K562 (cell line): ENCODE measurements at regions not wholly inside any gene's neighbourhood (a gene's known extent, or its start where the extent isn't known, plus 50 kb on each side); places are given as distances from the start of the nearest gene placed in this dataset.

Experiments
- BRF1 ChIP-seq: IDR thresholded peaks from 3 replicates; pipeline ENCODE4 v1.6.1; 2011; ENCODE audit warnings: borderline replicate concordance, mild to moderate bottlenecking; ENCODE audit not compliant: insufficient read length; ENCODE audit errors: extremely low read depth
- CBFA2T3 ChIP-seq: fragments of 450-650 bp; IDR thresholded peaks from 2 replicates; pipeline ENCODE4 v1.6.1; 2017
- CREBBP ChIP-seq: IDR thresholded peaks from one replicate; pipeline ENCODE4 v1.6.1; 2012; ENCODE audit warnings: low read depth, mild to moderate bottlenecking, control low read depth, inconsistent platforms, low read length
- CTBP1 ChIP-seq: fragments of 450-650 bp; IDR thresholded peaks from 2 replicates; pipeline ENCODE4 v1.6.1; 2016; ENCODE audit warnings: borderline replicate concordance
- KLF13 ChIP-seq: fragments of 450-650 bp; IDR thresholded peaks from 2 replicates; pipeline ENCODE4 v1.6.1; 2016; ENCODE audit warnings: missing genetic modification characterization, low read depth, mild to moderate bottlenecking, missing compliant biosample characterization, moderate library complexity, borderline replicate concordance
- RBM14 ChIP-seq: fragments of 200-400 bp; formaldehyde crosslinking; IDR thresholded peaks from 2 replicates; pipeline ENCODE4 v1.6.1; 2018; ENCODE audit warnings: low read depth, mild to moderate bottlenecking, low read length, moderate library complexity, borderline replicate concordance; ENCODE audit not compliant: insufficient read depth
- STAG1 ChIP-seq: sonication (generic); formaldehyde crosslinking; IDR thresholded peaks from 2 replicates; pipeline ENCODE4 v1.5.0; 2020; ENCODE audit warnings: missing genetic modification reagents, borderline replicate concordance
- STAT5A ChIP-seq: IDR thresholded peaks from 2 replicates; pipeline ENCODE4 v1.6.1; 2012; ENCODE audit warnings: low read length, inconsistent platforms, borderline replicate concordance
- TEAD1 ChIP-seq, 2 experiments: fragments of 450-650 bp in 1 of 2; sonication (generic) in 1 of 2; formaldehyde crosslinking; IDR thresholded peaks; 2 replicates each; pipeline versions ENCODE4 v1.4.0 to v1.8.0; 2020 to 2022; ENCODE audit warnings: mild to moderate bottlenecking in 2 of 2, missing genetic modification reagents in 1 of 2
- TEAD4 ChIP-seq, 2 experiments: sonication (generic) in 1 of 2; formaldehyde crosslinking in 1 of 2; IDR thresholded peaks; 2 replicates each; pipeline versions ENCODE4 v1.6.1 to v1.8.0; 2012 to 2022; ENCODE audit warnings: borderline replicate concordance in 1 of 2, inconsistent platforms in 1 of 2, low read length in 1 of 2, mild to moderate bottlenecking in 1 of 2, missing genetic modification reagents in 1 of 2
- ZNF12 ChIP-seq: sonication (generic); formaldehyde crosslinking; IDR thresholded peaks from 2 replicates; pipeline ENCODE4 v1.4.0; 2020; ENCODE audit warnings: mild to moderate bottlenecking, missing genetic modification reagents
- ZNF24 ChIP-seq: fragments of 450-650 bp; IDR thresholded peaks from 2 replicates; pipeline ENCODE4 v1.6.1; 2016
- ZNF354B ChIP-seq: fragments of 250-450 bp; sonication (Bioruptor Pico); IDR thresholded peaks from 2 replicates; pipeline ENCODE4 v1.4.0; 2020
- ZNF57 ChIP-seq: fragments of 450-650 bp; formaldehyde crosslinking; IDR thresholded peaks from 2 replicates; pipeline ENCODE4 v1.4.0; 2020; ENCODE audit warnings: mild to moderate bottlenecking, moderate library complexity
- TF ChIP-seq, protein P1 (sequence below): fragments of 450-650 bp; IDR thresholded peaks from 2 replicates; pipeline ENCODE4 v1.6.1; 2016; ENCODE audit warnings: mild to moderate bottlenecking, moderate library complexity
- TF ChIP-seq, protein P2 (sequence below): fragments of 450-650 bp; IDR thresholded peaks from 2 replicates; pipeline ENCODE4 v1.6.1; 2017; ENCODE audit warnings: mild to moderate bottlenecking, moderate library complexity

DNA sequence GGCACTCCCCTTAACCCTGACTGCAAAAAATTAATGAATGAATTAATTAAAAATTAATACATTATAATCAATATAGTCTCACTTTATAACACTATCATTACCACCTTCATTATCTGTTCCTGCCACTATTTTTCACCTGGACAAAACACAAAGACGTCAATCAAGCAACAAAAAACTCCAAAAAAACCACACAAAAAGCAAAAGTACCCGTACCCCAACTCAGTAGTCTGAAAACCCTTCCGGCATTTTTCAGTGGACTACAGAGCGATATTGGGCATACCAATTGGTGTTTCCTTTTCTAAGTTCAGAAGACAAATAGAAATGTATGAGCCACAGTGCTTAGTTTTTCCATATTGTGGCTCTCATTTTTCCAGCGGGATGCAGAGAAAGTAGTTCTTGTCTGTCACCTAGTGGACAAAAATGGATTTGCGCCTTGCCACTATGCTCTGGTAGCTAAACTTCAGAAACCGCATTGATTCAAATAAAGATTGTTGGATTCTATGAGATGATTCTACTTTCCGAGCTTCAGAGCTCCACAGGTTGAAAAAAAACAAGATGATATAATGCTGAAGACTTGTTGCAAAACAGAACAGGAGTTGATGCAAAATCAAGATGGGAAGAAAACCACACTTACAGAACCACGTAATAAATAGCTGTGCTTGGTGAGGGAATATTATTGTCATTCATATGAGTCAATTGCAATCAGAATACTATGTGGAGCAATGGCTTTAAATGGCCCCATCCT lies 50.6 kb upstream of the ITGB1 start (continued):
- TF ChIP-seq, protein P1, sequence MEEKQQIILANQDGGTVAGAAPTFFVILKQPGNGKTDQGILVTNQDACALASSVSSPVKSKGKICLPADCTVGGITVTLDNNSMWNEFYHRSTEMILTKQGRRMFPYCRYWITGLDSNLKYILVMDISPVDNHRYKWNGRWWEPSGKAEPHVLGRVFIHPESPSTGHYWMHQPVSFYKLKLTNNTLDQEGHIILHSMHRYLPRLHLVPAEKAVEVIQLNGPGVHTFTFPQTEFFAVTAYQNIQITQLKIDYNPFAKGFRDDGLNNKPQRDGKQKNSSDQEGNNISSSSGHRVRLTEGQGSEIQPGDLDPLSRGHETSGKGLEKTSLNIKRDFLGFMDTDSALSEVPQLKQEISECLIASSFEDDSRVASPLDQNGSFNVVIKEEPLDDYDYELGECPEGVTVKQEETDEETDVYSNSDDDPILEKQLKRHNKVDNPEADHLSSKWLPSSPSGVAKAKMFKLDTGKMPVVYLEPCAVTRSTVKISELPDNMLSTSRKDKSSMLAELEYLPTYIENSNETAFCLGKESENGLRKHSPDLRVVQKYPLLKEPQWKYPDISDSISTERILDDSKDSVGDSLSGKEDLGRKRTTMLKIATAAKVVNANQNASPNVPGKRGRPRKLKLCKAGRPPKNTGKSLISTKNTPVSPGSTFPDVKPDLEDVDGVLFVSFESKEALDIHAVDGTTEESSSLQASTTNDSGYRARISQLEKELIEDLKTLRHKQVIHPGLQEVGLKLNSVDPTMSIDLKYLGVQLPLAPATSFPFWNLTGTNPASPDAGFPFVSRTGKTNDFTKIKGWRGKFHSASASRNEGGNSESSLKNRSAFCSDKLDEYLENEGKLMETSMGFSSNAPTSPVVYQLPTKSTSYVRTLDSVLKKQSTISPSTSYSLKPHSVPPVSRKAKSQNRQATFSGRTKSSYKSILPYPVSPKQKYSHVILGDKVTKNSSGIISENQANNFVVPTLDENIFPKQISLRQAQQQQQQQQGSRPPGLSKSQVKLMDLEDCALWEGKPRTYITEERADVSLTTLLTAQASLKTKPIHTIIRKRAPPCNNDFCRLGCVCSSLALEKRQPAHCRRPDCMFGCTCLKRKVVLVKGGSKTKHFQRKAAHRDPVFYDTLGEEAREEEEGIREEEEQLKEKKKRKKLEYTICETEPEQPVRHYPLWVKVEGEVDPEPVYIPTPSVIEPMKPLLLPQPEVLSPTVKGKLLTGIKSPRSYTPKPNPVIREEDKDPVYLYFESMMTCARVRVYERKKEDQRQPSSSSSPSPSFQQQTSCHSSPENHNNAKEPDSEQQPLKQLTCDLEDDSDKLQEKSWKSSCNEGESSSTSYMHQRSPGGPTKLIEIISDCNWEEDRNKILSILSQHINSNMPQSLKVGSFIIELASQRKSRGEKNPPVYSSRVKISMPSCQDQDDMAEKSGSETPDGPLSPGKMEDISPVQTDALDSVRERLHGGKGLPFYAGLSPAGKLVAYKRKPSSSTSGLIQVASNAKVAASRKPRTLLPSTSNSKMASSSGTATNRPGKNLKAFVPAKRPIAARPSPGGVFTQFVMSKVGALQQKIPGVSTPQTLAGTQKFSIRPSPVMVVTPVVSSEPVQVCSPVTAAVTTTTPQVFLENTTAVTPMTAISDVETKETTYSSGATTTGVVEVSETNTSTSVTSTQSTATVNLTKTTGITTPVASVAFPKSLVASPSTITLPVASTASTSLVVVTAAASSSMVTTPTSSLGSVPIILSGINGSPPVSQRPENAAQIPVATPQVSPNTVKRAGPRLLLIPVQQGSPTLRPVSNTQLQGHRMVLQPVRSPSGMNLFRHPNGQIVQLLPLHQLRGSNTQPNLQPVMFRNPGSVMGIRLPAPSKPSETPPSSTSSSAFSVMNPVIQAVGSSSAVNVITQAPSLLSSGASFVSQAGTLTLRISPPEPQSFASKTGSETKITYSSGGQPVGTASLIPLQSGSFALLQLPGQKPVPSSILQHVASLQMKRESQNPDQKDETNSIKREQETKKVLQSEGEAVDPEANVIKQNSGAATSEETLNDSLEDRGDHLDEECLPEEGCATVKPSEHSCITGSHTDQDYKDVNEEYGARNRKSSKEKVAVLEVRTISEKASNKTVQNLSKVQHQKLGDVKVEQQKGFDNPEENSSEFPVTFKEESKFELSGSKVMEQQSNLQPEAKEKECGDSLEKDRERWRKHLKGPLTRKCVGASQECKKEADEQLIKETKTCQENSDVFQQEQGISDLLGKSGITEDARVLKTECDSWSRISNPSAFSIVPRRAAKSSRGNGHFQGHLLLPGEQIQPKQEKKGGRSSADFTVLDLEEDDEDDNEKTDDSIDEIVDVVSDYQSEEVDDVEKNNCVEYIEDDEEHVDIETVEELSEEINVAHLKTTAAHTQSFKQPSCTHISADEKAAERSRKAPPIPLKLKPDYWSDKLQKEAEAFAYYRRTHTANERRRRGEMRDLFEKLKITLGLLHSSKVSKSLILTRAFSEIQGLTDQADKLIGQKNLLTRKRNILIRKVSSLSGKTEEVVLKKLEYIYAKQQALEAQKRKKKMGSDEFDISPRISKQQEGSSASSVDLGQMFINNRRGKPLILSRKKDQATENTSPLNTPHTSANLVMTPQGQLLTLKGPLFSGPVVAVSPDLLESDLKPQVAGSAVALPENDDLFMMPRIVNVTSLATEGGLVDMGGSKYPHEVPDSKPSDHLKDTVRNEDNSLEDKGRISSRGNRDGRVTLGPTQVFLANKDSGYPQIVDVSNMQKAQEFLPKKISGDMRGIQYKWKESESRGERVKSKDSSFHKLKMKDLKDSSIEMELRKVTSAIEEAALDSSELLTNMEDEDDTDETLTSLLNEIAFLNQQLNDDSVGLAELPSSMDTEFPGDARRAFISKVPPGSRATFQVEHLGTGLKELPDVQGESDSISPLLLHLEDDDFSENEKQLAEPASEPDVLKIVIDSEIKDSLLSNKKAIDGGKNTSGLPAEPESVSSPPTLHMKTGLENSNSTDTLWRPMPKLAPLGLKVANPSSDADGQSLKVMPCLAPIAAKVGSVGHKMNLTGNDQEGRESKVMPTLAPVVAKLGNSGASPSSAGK = no peak
- TF ChIP-seq STAG1 (CRISPR knock-in tag) (peak; percentile 86; the same call in 1 of the 2 replicates), ZNF24 (peak; percentile 69; the same call in 1 of the 2 replicates), CBFA2T3 (no peak), RBM14 (no peak), CTBP1 (no peak), TEAD1 (CRISPR knock-in tag; IDR thresholded peaks at IDR 0.05) (0 out of 4 replicates have a peak, but pooled peaks of 1 of the 2 experiments have one; percentile 54), ZNF354B (CRISPR knock-in tag) (no peak), ZNF12 (CRISPR knock-in tag) (no peak), TEAD4 (IDR thresholded peaks at IDR 0.05; ENCODE audit: low read length) (peak; percentile 35; the same call in 1 of the 2 replicates), TEAD4 (CRISPR knock-in tag; IDR thresholded peaks at IDR 0.05; ENCODE audit: borderline replicate concordance) (no peak), ZNF57 (no peak), STAT5A (no peak), CREBBP (no peak), BRF1 (no peak), KLF13 (tag) (no peak)
- TF ChIP-seq, protein P2, sequence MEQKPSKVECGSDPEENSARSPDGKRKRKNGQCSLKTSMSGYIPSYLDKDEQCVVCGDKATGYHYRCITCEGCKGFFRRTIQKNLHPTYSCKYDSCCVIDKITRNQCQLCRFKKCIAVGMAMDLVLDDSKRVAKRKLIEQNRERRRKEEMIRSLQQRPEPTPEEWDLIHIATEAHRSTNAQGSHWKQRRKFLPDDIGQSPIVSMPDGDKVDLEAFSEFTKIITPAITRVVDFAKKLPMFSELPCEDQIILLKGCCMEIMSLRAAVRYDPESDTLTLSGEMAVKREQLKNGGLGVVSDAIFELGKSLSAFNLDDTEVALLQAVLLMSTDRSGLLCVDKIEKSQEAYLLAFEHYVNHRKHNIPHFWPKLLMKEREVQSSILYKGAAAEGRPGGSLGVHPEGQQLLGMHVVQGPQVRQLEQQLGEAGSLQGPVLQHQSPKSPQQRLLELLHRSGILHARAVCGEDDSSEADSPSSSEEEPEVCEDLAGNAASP = no peak
